HUES6 (cell line): ENCODE measurements at regions not wholly inside any gene's neighbourhood (a gene's known extent, or its start where the extent isn't known, plus 50 kb on each side); places are given as distances from the start of the nearest gene placed in this dataset.

Experiments
- H3K27ac ChIP-seq: 2 replicates; pipeline ENCODE4 v1.7.0; 2013; ENCODE audit warnings: low read depth, mild to moderate bottlenecking, low read length, inconsistent platforms
- H3K27me3 ChIP-seq: 2 replicates; pipeline ENCODE4 v1.6.1; 2013; ENCODE audit warnings: low read length; ENCODE audit not compliant: control insufficient read depth, insufficient read depth
- H3K36me3 ChIP-seq: 2 replicates; pipeline ENCODE4 v1.6.1; 2013; ENCODE audit warnings: low read length; ENCODE audit not compliant: control insufficient read depth, insufficient read depth
- H3K4me1 ChIP-seq: 2 replicates; pipeline ENCODE4 v1.6.1; 2013; ENCODE audit warnings: low read length; ENCODE audit not compliant: control insufficient read depth, insufficient read depth
- H3K4me3 ChIP-seq: 2 replicates; pipeline ENCODE4 v1.5.1; 2013; ENCODE audit warnings: low read depth, low read length
- H3K9ac ChIP-seq: one replicate; pipeline ENCODE4 v1.6.1; 2013; ENCODE audit warnings: mild to moderate bottlenecking, low read length
- H3K9me3 ChIP-seq: 2 replicates; pipeline ENCODE4 v1.6.1; 2013; ENCODE audit warnings: low read depth, low read length; ENCODE audit not compliant: control insufficient read depth, insufficient read depth

DNA sequence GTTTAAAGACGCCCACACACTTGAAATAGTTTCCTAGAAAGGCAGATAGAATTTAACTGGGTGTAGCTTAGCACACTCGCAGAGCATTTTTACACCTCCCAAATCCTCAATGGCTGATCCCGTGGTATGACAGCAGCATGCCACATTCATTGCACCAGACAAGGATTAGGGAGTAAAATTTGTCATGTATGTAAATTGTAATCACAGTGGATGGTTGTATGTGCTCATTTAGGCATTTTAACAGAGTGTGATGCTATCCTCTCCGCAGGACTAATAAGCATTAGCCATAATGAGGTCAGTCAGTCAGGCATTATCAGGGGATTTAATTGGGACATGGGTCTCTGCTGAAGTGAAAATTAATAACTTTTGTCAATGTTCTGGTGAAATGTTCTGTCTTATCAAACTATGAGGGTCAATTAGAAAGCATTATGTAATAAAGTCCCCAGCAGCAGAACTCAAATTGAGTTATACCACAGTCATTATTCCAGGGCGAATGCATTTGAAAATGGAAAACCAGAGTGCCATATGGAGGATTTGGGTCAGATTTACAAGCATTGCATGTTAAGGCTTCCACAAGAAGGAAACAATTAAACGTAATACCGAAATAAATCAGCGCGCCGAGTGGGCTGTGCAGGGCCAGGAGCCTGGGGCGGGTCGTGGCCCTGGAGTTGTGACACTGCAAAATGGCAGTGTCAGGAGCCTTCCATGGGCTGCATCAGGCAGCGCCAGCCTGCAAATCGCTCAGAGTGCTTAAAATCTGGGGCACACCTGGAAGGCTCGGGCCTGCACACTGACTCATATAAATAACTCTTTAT, 602.2 kb downstream of the BNC2 start:
- no peak overlapping the region for H3K27ac ChIP-seq
- H3K27me3 ChIP-seq, result no peaks in the 10 kb centered on the region
- no peak overlapping the region for H3K4me3 ChIP-seq
- no peaks in the 10 kb centered on the region for H3K36me3 ChIP-seq
- H3K9ac ChIP-seq, result no peak overlapping the region
- no peaks in the 10 kb centered on the region for H3K9me3 ChIP-seq
- H3K4me1 ChIP-seq, result peaks cover 10% of the 10 kb centered on the region; the same call in 1 of the 2 replicates

DNA sequence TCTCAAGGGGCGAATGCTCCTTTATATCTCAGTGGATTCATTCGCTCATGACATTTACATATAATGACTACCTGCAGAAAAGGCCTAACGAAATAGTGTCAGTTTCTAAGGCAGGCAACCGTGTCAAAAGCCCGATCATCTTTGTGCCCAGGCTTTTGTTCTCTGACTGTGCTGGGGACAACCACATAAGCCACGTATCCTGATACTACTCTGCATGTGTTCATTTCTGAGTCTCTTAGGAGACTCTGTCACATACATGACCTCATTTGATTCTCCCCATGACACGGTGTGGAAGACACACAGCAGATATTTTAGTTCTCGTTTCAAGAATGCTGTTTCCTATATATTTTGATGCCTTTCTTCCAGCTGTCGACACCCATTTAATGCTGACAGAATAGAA, 598.5 kb downstream of the BNC2 start:
- Histone ChIP-seq H3K9ac (no peak overlapping the region), H3K4me1 (0 out of 2 replicates have a peak, but pooled peaks cover 8% of the 10 kb centered on the region)

DNA sequence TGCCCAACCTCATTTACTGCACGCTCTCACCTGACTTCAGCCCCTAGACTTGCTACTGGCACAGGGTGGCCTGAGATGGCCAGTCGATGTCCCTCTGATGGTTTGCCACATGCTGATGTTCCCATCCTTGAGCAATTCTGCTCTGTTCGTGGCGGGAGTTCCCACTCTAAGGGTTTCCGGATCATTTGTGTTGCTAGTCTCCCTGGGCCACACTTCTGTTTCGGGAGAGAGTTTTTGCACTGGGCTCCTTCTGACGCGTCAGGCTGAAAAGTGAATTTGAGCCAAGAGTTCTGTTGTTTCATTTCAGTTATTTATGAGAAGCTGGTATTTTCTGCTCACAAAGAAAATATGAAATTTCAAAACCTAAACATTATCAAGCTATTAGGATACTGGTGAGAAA, 597.7 kb downstream of the BNC2 start:
- no peak overlapping the region for H3K4me3 ChIP-seq
- H3K9me3 ChIP-seq, result no peaks in the 10 kb centered on the region
- no peak overlapping the region for H3K27ac ChIP-seq
- no peaks in the 10 kb centered on the region for H3K36me3 ChIP-seq
- no peaks in the 10 kb centered on the region for H3K27me3 ChIP-seq
- H3K4me1 ChIP-seq, result 0 out of 2 replicates have a peak, but pooled peaks cover 8% of the 10 kb centered on the region
- no peak overlapping the region for H3K9ac ChIP-seq

More for the DNA sequence above, 598.5 kb downstream of the BNC2 start:
- H3K36me3 ChIP-seq, result no peaks in the 10 kb centered on the region
- H3K27me3 ChIP-seq, result no peaks in the 10 kb centered on the region
- no peak overlapping the region for H3K4me3 ChIP-seq
- H3K27ac ChIP-seq, result no peak overlapping the region
- H3K9me3 ChIP-seq, result no peaks in the 10 kb centered on the region

DNA sequence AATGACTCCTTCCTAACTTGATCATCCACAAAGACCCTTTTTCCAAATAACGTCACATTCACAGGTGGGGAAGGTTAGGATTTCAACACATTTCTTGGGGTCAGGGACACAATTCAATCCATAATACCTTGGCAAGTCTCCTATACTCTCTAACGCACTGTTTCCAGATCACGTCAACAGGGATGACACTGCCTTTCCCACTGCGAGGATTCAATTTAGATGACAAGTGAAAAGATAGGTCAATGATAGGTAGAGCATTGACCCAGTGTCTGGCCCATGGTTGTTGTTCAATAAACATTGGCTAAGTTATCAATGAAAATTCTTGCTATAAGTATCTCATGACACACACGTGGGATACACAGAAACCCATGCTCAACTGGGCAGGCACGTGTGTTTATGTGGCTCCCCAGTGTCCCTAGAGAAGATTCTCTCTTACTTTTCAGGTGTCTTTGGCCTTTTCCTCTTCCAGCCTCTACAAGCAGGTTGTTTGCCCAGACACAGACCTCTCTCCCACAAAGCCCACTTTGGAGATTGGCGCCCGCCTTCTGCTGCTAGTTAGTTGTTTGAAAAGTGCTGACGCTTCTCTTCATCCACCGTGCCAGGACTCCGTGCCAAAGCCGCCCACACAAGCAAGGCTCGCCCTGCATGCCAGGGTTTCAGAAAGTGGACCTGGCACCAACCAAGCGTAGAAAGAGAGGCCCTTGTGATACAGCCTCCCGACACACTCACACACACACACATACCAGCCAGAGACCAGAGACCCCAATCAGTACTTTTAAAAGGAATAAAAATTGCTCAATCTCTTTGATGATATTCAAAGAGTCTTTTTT, 594.5 kb downstream of the BNC2 start:
- Histone ChIP-seq H3K27me3 (no peaks in the 10 kb centered on the region), H3K4me1 (0 out of 2 replicates have a peak, but pooled peaks cover 8% of the 10 kb centered on the region), H3K4me3 (no peak overlapping the region), H3K9me3 (no peaks in the 10 kb centered on the region), H3K9ac (no peak overlapping the region), H3K36me3 (no peaks in the 10 kb centered on the region), H3K27ac (no peak overlapping the region)

DNA sequence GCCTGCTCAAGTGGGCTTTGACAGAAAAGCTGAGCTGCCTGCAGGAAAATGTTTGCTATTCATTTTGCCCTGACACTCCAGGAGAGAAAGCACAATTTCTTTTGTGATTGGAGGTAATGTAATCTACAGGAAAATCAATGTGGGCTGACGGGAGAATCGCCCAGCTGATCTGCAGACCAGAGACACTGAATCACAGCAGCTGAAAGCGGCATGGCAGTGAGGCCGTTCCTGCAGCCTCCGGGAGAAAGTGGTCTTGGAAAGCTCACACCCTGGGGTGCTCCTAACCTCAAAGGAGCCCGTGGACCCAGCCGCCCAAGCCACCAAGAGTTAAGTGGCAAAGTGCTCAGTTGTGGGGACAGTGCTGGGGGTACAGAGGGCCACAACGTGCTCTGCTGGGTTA, 593.6 kb downstream of the BNC2 start:
- H3K4me3 ChIP-seq, result no peak overlapping the region
- H3K4me1 ChIP-seq, result 0 out of 2 replicates have a peak, but pooled peaks cover 8% of the 10 kb centered on the region
- H3K27ac ChIP-seq, result no peak overlapping the region
- H3K27me3 ChIP-seq, result no peaks in the 10 kb centered on the region
- no peak overlapping the region for H3K9ac ChIP-seq
- no peaks in the 10 kb centered on the region for H3K36me3 ChIP-seq
- no peaks in the 10 kb centered on the region for H3K9me3 ChIP-seq

DNA sequence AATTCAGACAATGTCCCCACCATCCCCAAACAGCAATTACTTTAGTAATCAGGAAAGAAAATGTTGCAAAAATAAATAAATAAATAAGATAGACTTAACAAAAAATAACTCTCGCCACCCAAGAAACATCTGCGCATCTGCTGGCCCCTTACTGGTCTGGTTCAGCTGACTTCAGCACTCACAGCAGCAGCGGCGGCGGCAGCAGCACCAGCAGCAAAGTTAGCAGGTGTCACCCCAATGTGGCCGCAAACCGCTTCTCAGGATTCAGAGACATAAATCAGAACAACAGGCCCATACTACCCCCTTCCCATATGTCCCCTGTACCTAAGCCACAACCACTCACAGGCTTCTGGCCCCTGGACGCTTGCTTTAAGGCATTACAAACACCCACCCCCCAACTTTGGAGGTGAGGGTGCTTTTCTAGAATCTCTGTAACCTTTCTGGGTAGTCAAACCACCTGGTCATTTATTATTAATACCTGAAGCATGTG, 593.0 kb downstream of the BNC2 start:
- 0 out of 2 replicates have a peak, but pooled peaks cover 2% of the 10 kb centered on the region for H3K4me1 ChIP-seq
- H3K9ac ChIP-seq, result no peak overlapping the region
- H3K27me3 ChIP-seq, result no peaks in the 10 kb centered on the region
- no peak overlapping the region for H3K4me3 ChIP-seq
- no peaks in the 10 kb centered on the region for H3K36me3 ChIP-seq
- no peaks in the 10 kb centered on the region for H3K9me3 ChIP-seq
- H3K27ac ChIP-seq, result no peak overlapping the region

DNA sequence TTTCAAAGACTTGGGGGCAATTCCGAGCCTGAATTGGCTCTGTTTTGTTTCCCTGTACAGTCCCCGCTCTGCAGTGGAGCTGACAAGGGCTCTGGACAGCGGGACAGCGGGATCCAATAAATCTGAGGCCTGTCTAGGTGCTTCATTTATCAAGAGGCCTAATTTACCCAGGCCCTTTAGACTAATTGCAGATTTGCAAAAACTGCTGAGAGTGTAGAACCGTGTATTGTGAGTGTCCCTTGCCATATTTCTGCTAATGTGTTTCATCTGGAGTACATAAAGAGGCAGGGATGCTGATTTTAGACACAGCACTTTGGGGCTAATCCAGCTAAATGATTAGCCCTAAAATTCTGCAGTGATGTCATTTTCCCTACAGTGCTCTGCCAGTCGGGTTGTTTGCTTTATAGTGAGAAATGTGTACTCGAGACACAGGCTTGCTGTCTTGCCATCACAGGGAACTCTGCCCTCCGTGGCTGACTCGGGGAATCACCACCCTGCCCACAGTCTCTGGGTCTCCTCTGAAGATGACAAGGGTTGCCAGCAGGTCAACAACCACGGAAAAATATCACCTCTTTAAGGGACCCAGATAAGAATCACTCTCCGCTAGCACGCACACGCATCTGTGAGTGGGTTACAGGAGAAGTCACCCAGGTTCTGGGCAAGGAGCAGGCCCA, 592.0 kb downstream of the BNC2 start:
- Histone ChIP-seq H3K36me3 (no peaks in the 10 kb centered on the region), H3K27me3 (no peaks in the 10 kb centered on the region), H3K27ac (no peak overlapping the region), H3K4me3 (no peak overlapping the region), H3K9me3 (no peaks in the 10 kb centered on the region), H3K4me1 (no peaks in the 10 kb centered on the region), H3K9ac (no peak overlapping the region)

DNA sequence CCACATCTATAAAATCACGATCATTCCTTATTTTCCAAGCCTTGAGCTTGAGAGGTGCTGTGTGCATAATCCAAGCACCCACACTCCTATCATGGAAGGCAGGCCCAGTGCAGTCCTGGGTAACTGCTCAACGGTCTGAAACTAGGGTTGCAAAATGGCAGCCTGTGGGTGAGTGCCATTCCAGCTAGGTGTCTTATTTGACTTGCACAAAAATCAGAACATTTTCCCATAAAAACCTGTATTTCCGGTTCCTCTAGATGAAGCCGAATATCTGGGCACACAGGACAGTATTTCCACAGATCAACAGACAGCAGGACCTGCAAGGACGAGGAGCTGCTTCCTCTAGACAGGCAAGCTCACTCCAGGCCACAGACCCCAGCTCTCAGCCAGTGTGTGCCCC, 588.8 kb downstream of the BNC2 start:
- Histone ChIP-seq H3K27ac (no peak overlapping the region), H3K36me3 (no peaks in the 10 kb centered on the region), H3K9ac (no peak overlapping the region), H3K4me3 (no peak overlapping the region), H3K4me1 (no peaks in the 10 kb centered on the region), H3K27me3 (no peaks in the 10 kb centered on the region), H3K9me3 (no peaks in the 10 kb centered on the region)

DNA sequence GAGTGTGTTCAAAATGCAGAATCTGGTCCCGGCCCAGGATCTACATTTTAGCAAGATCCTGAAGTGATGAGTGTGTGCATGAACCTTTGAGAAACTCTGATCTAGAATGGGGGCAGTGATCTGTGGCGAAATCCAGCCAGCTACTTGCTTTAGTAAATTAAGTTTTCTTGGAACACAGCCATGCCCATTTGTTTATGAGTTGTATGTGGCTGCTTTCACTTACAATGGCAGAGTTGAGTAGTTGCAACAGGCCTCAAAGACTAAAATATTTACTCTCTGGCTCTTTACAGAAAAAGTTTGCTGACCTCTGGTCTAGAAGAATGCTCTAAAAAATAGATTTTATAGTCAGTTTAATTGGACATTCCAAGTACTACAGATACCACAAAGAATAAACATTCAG, 588.3 kb downstream of the BNC2 start:
- no peaks in the 10 kb centered on the region for H3K4me1 ChIP-seq
- H3K4me3 ChIP-seq, result no peak overlapping the region
- H3K9me3 ChIP-seq, result no peaks in the 10 kb centered on the region
- H3K9ac ChIP-seq, result no peak overlapping the region
- H3K27me3 ChIP-seq, result no peaks in the 10 kb centered on the region
- H3K36me3 ChIP-seq, result no peaks in the 10 kb centered on the region
- no peak overlapping the region for H3K27ac ChIP-seq

DNA sequence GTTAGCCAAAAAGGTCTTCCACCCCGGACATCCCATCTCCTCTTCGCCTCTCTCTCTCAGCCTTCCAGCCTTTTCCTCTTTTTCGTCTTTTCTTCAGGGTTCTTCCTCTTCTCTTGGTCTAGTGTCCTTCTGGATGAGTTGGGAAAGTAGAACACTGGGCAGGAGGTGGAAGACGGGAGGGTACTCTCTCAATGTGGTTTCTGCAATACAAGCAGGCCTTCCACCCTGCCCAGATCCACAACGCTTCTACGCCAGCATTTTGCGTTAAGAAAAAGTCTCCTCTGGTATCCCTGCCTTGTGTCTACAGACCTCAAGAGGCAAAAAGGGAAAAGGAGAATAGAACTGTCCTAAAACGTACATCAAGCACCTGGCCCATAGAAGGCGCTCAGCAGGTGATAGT, 587.8 kb downstream of the BNC2 start:
- H3K36me3 ChIP-seq, result no peaks in the 10 kb centered on the region
- H3K27ac ChIP-seq, result no peak overlapping the region
- H3K4me3 ChIP-seq, result no peak overlapping the region
- no peak overlapping the region for H3K9ac ChIP-seq
- no peaks in the 10 kb centered on the region for H3K9me3 ChIP-seq
- no peaks in the 10 kb centered on the region for H3K27me3 ChIP-seq
- no peaks in the 10 kb centered on the region for H3K4me1 ChIP-seq
